Liver (tissue), 7 donors: ENCODE measurements at regions not wholly inside any gene's neighbourhood (a gene's known extent, or its start where the extent isn't known, plus 50 kb on each side); places are given as distances from the start of the nearest gene placed in this dataset.
"Not testable (repeated sequence)": the region's sequence is repeated elsewhere in the genome, so short reads cannot be mapped to it uniquely, and the experiment has no call there.

Experiments used
- DNase-seq: peaks from one replicate; pipeline ENCODE4 v3.0.0-alpha.2; 2017; ENCODE audit warnings: low spot score
- H3K27ac ChIP-seq, 2 donors: one replicate each; pipeline ENCODE4 v1.7.0; 2013; ENCODE audit warnings: inconsistent platforms in 2 of 2, low read length in 2 of 2, control low read depth in 1 of 2, low read depth in 1 of 2, mild to moderate bottlenecking in 1 of 2
- H3K27me3 ChIP-seq, 4 donors: one replicate each; pipeline versions ENCODE4 v1.6.1 to v1.7.0; 2013; ENCODE audit warnings: low read length in 3 of 4, inconsistent platforms in 1 of 4, mild to moderate bottlenecking in 1 of 4, moderate library complexity in 1 of 4; ENCODE audit not compliant: control insufficient read depth in 4 of 4, insufficient read depth in 4 of 4
- H3K36me3 ChIP-seq, 4 donors: one replicate each; pipeline versions ENCODE4 v1.6.1 to v1.7.0; 2013; ENCODE audit warnings: low read length in 3 of 4, mild to moderate bottlenecking in 3 of 4, low read depth in 1 of 4, moderate library complexity in 1 of 4; ENCODE audit not compliant: control insufficient read depth in 4 of 4, insufficient read depth in 3 of 4
- H3K4me1 ChIP-seq, 4 donors: one replicate each; pipeline versions ENCODE4 v1.6.1 to v1.7.0; 2013; ENCODE audit warnings: low read length in 3 of 4, mild to moderate bottlenecking in 3 of 4, moderate library complexity in 1 of 4; ENCODE audit not compliant: control insufficient read depth in 4 of 4, insufficient read depth in 4 of 4
- H3K4me3 ChIP-seq, 3 donors: one replicate each; pipeline versions ENCODE4 v1.6.1 to v1.7.0; 2013; ENCODE audit warnings: low read length in 3 of 3, control low read depth in 1 of 3, low read depth in 1 of 3, mild to moderate bottlenecking in 1 of 3
- H3K9ac ChIP-seq, 2 donors: one replicate each; pipeline ENCODE4 v1.7.0; 2013; ENCODE audit warnings: low read length in 2 of 2, mild to moderate bottlenecking in 2 of 2, moderate library complexity in 2 of 2, control low read depth in 1 of 2, low read depth in 1 of 2
- H3K9me3 ChIP-seq, 4 donors: one replicate each; pipeline versions ENCODE4 v1.6.1 to v1.7.0; 2013; ENCODE audit warnings: low read length in 3 of 4; ENCODE audit not compliant: control insufficient read depth in 4 of 4
- ATF3 ChIP-seq: IDR thresholded peaks from 2 replicates; pipeline ENCODE4 v1.6.1; 2016; ENCODE audit warnings: antibody characterized with exemption
- EGR1 ChIP-seq, 2 donors: IDR thresholded peaks; 2 replicates each; pipeline ENCODE4 v1.6.1; 2016 to 2018; ENCODE audit warnings: antibody characterized with exemption in 2 of 2, low read depth in 2 of 2
- FOXA1 ChIP-seq: IDR thresholded peaks from 2 replicates; pipeline ENCODE4 v1.6.1; 2016; ENCODE audit warnings: antibody characterized with exemption
- FOXA2 ChIP-seq: IDR thresholded peaks from 2 replicates; pipeline ENCODE4 v1.6.1; 2016; ENCODE audit warnings: antibody characterized with exemption
- GABPA ChIP-seq, 2 donors: IDR thresholded peaks in 1 of 2; conservative IDR thresholded peaks in 1 of 2; 2 replicates each; pipeline ENCODE4 v1.6.1; 2016; ENCODE audit warnings: antibody characterized with exemption in 2 of 2, mild to moderate bottlenecking in 1 of 2, moderate library complexity in 1 of 2
- HNF4A ChIP-seq, 2 donors: conservative IDR thresholded peaks; 2 replicates each; pipeline ENCODE4 v1.6.1; 2016; ENCODE audit warnings: antibody characterized with exemption in 2 of 2, mild to moderate bottlenecking in 2 of 2
- JUND ChIP-seq, 2 donors: IDR thresholded peaks; 2 replicates each; pipeline ENCODE4 v1.6.1; 2016; ENCODE audit warnings: antibody characterized with exemption in 2 of 2
- MAX ChIP-seq: IDR thresholded peaks from 2 replicates; pipeline ENCODE4 v1.6.1; 2016; ENCODE audit warnings: antibody characterized with exemption
- RAD21 ChIP-seq, 2 donors: IDR thresholded peaks; 2 replicates each; pipeline ENCODE4 v1.6.1; 2016; ENCODE audit warnings: antibody characterized with exemption in 2 of 2, mild to moderate bottlenecking in 2 of 2
- REST ChIP-seq: IDR thresholded peaks from 2 replicates; pipeline ENCODE4 v1.6.1; 2016; ENCODE audit warnings: antibody characterized with exemption, mild to moderate bottlenecking
- RXRA ChIP-seq, 2 donors: IDR thresholded peaks; 2 replicates each; pipeline ENCODE4 v1.6.1; 2017 to 2018; ENCODE audit warnings: antibody characterized with exemption in 2 of 2, mild to moderate bottlenecking in 1 of 2
- SP1 ChIP-seq: IDR thresholded peaks from 2 replicates; pipeline ENCODE4 v1.6.1; 2018; ENCODE audit warnings: antibody characterized with exemption, mild to moderate bottlenecking
- TAF1 ChIP-seq: conservative IDR thresholded peaks from 2 replicates; pipeline ENCODE4 v1.6.1; 2016; ENCODE audit warnings: antibody characterized with exemption, mild to moderate bottlenecking
- YY1 ChIP-seq: IDR thresholded peaks from 2 replicates; pipeline ENCODE4 v1.6.1; 2016; ENCODE audit warnings: antibody characterized with exemption, mild to moderate bottlenecking
- ZBTB33 ChIP-seq: IDR thresholded peaks from 2 replicates; pipeline ENCODE4 v1.6.1; 2016; ENCODE audit warnings: antibody characterized with exemption
- WGBS: extraction: QIAGEN DNeasy Blood & Tissue Kit; methylation state at CpG from one replicate; pipeline ENCODE4 v1.1.7; 2013; 5-methylcytosine and 5-hydroxymethylcytosine counted together
- donor health status: healthy.
- donor health status: healthy.
- donor health status: healthy.
- donor health status: healthy.

GRCh38 chr3:176214758-176215157 lies 982.5 kb downstream of the TBL1XR1 start:
- no peak overlapping the region for H3K4me3 ChIP-seq
- no peaks in the 10 kb centered on the region for H3K9me3 ChIP-seq
- DNase-seq = no peak
- no peaks in the 10 kb centered on the region for H3K27me3 ChIP-seq
- H3K27ac ChIP-seq = no peak overlapping the region
- no peaks in the 10 kb centered on the region for H3K36me3 ChIP-seq
- no peaks in the 10 kb centered on the region for H3K4me1 ChIP-seq
- TF ChIP-seq JUND (IDR thresholded peaks at IDR 0.05) = no peak
- TF ChIP-seq GABPA (IDR thresholded peaks at IDR 0.05 in 1 of 2, conservative IDR thresholded peaks at IDR 0.05 in 1 of 2) = no peak
- no peak overlapping the region for H3K9ac ChIP-seq
- 94% methylated on average over 1 of the region's 1 CpG for WGBS

- DNase-seq, H3K4me3 ChIP-seq, H3K36me3 ChIP-seq: not testable (repeated sequence)
Measured at GRCh38 chr3:176213314-176213713, 984.0 kb downstream of the TBL1XR1 start.

GRCh38 chr3:176208915-176209314 lies 988.4 kb downstream of the TBL1XR1 start:
- Histone ChIP-seq H3K36me3 (no peaks in the 10 kb centered on the region), H3K4me3 (no peak overlapping the region), H3K27me3 (no peaks in the 10 kb centered on the region), H3K9me3 (no peaks in the 10 kb centered on the region), H3K4me1 (no peaks in the 10 kb centered on the region), H3K27ac (no peak overlapping the region), H3K9ac (no peak overlapping the region)
- TF ChIP-seq FOXA1 (no peak), HNF4A (conservative IDR thresholded peaks at IDR 0.05) (no peak), JUND (IDR thresholded peaks at IDR 0.05) (no peak), MAX (no peak), GABPA (IDR thresholded peaks at IDR 0.05 in 1 of 2, conservative IDR thresholded peaks at IDR 0.05 in 1 of 2) (no peak), FOXA2 (no peak), RAD21 (IDR thresholded peaks at IDR 0.05) (no peak), ZBTB33 (no peak), ATF3 (no peak), REST (no peak), YY1 (no peak), RXRA (IDR thresholded peaks at IDR 0.05) (no peak), EGR1 (IDR thresholded peaks at IDR 0.05; ENCODE audit: low read depth in 2 of 2) (no peak), SP1 (no peak), TAF1 (no peak)
- no peak for DNase-seq
- 82% methylated on average over 2 of the region's 2 CpGs for WGBS

More at GRCh38 chr3:176213314-176213713, 984.0 kb downstream of the TBL1XR1 start:
- not testable (repeated sequence) for H3K9me3 ChIP-seq, H3K27ac ChIP-seq, H3K27me3 ChIP-seq, H3K4me1 ChIP-seq, H3K9ac ChIP-seq
- WGBS = 96% methylated on average over 27 of the region's 27 CpGs
